ENCODE measurements at regions not wholly inside any gene's neighbourhood (a gene's known extent, or its start where the extent isn't known, plus 50 kb on each side); places are given as distances from the start of the nearest gene placed in this dataset.

DNA sequence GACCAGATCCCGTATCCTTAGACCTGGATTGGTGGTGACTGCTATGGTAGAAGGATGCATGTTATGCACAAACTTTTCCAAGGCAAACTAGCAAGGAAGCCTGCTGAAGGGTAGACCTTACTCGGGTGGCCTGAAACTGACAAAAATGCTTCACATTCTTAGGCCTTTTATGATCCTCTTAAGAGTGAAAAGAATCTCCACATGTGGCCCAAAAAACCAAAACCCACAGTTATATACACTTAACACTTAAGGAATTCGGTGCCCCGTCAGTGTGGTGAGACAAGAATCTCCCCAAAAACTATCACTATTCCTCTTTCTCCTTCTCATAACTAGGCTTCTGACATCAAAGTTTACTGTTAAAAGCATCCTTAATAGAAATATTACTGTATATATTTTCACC is 130.1 kb upstream of the SOX2 start:
- H3K36me3 ChIP-seq, result no peaks in the 10 kb centered on the region
- TF ChIP-seq, protein P1, sequence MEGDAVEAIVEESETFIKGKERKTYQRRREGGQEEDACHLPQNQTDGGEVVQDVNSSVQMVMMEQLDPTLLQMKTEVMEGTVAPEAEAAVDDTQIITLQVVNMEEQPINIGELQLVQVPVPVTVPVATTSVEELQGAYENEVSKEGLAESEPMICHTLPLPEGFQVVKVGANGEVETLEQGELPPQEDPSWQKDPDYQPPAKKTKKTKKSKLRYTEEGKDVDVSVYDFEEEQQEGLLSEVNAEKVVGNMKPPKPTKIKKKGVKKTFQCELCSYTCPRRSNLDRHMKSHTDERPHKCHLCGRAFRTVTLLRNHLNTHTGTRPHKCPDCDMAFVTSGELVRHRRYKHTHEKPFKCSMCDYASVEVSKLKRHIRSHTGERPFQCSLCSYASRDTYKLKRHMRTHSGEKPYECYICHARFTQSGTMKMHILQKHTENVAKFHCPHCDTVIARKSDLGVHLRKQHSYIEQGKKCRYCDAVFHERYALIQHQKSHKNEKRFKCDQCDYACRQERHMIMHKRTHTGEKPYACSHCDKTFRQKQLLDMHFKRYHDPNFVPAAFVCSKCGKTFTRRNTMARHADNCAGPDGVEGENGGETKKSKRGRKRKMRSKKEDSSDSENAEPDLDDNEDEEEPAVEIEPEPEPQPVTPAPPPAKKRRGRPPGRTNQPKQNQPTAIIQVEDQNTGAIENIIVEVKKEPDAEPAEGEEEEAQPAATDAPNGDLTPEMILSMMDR (IDR thresholded peaks at IDR 0.05; ENCODE audit: low read depth, low read length), result no peak
- no peak overlapping the region for H3K27ac ChIP-seq
- no peak overlapping the region for H3K4me3 ChIP-seq
- H3K4me1 ChIP-seq (ENCODE audit: low read depth), result no peaks in the 10 kb centered on the region
- no peaks in the 10 kb centered on the region for H3K27me3 ChIP-seq
- no peaks in the 10 kb centered on the region for H3K9me3 ChIP-seq (ENCODE audit: low read depth)
- DNase-seq (ENCODE audit: low read depth in 1 of 2, low spot score in 1 of 2), result no peak

DNA sequence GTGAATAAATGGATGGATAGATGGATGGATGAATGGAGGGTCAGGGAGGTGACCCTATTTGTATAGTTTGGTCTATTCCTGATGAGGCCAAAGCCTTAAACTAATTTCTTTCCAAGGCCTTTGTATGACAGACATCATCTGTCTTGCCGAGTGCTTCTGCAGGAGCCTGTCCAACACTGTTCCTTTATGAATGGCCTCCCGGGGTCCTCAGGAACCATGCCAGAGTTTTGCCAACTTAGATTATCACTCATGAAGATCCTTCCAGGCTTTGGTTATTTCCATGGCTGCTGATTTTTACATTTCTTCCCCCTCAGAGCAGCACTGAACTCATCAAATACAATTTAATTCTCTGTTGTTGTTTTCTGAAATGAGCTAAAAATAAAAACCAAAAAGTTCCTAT is 133.0 kb upstream of the SOX2 start:
- H3K36me3 ChIP-seq, result no peaks in the 10 kb centered on the region
- no peak for DNase-seq (ENCODE audit: low read depth in 1 of 2, low spot score in 1 of 2)
- no peak overlapping the region for H3K27ac ChIP-seq
- no peaks in the 10 kb centered on the region for H3K27me3 ChIP-seq
- no peaks in the 10 kb centered on the region for H3K4me1 ChIP-seq (ENCODE audit: low read depth)
- H3K9me3 ChIP-seq (ENCODE audit: low read depth), result no peaks in the 10 kb centered on the region
- TF ChIP-seq, protein P1 (IDR thresholded peaks at IDR 0.05; ENCODE audit: low read depth, low read length), result no peak
- H3K4me3 ChIP-seq, result no peak overlapping the region

GRCh38 chr3:181572432-181572831 is 139.3 kb upstream of the SOX2 start:
- no peak overlapping the region for H3K4me3 ChIP-seq
- H3K27ac ChIP-seq, result no peak overlapping the region
- H3K36me3 ChIP-seq, result no peaks in the 10 kb centered on the region
- TF ChIP-seq, protein P1 (IDR thresholded peaks at IDR 0.05; ENCODE audit: low read depth, low read length), result no peak
- no peaks in the 10 kb centered on the region for H3K9me3 ChIP-seq (ENCODE audit: low read depth)
- no peak for DNase-seq (ENCODE audit: low read depth in 1 of 2, low spot score in 1 of 2)
- no peaks in the 10 kb centered on the region for H3K4me1 ChIP-seq (ENCODE audit: low read depth)
- H3K27me3 ChIP-seq, result no peaks in the 10 kb centered on the region

DNA sequence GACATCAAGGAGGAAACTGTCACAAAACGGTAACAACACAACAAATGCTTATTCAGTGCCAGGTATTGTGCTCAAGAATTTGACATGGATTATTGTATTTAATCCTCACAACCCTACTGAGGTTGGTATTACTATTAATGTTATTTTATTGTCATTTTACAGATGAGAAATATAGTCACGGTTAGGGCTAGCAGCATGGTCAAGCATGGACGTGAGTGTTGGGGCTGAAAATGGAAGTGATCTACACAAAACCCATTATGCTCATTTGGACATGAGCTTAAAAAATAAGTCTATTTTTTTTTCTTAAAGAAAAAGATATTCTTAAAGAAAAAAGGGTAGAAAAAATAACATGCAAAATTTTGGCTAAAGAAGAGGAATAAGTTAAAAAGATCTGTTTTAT is 141.3 kb upstream of the SOX2 start:
- no peak for DNase-seq (ENCODE audit: low read depth in 1 of 2, low spot score in 1 of 2)
- Histone ChIP-seq H3K4me3 (no peak overlapping the region), H3K9me3 (ENCODE audit: low read depth) (no peaks in the 10 kb centered on the region), H3K27me3 (no peaks in the 10 kb centered on the region), H3K4me1 (ENCODE audit: low read depth) (no peaks in the 10 kb centered on the region), H3K27ac (no peak overlapping the region), H3K36me3 (no peaks in the 10 kb centered on the region)
- TF ChIP-seq, protein P1 (IDR thresholded peaks at IDR 0.05; ENCODE audit: low read depth, low read length), result no peak

GRCh38 chr3:181569356-181569940 is 142.3 kb upstream of the SOX2 start:
- Histone ChIP-seq H3K27me3 (no peaks in the 10 kb centered on the region), H3K9me3 (ENCODE audit: low read depth) (no peaks in the 10 kb centered on the region), H3K4me1 (ENCODE audit: low read depth) (no peaks in the 10 kb centered on the region), H3K36me3 (no peaks in the 10 kb centered on the region), H3K27ac (no peak overlapping the region), H3K4me3 (no peak overlapping the region)
- DNase-seq (ENCODE audit: low read depth in 1 of 2, low spot score in 1 of 2), result no peak
- TF ChIP-seq, protein P1 (IDR thresholded peaks at IDR 0.05; ENCODE audit: low read depth, low read length), result no peak

- Histone ChIP-seq H3K36me3 (no peaks in the 10 kb centered on the region), H3K27ac (no peak overlapping the region), H3K4me1 (ENCODE audit: low read depth) (no peaks in the 10 kb centered on the region), H3K9me3 (ENCODE audit: low read depth) (no peaks in the 10 kb centered on the region), H3K27me3 (no peaks in the 10 kb centered on the region), H3K4me3 (no peak overlapping the region)
- TF ChIP-seq, protein P1 (IDR thresholded peaks at IDR 0.05; ENCODE audit: low read depth, low read length), result no peak
- no peak for DNase-seq (ENCODE audit: low read depth in 1 of 2, low spot score in 1 of 2)
Measured at GRCh38 chr3:181568693-181569092, 143.0 kb upstream of the SOX2 start.

Measured in cardiac muscle cell (in vitro differentiated cells and primary cell).